VCaP (cell line): ENCODE measurements at regions not wholly inside any gene's neighbourhood (a gene's known extent, or its start where the extent isn't known, plus 50 kb on each side); places are given as distances from the start of the nearest gene placed in this dataset.

Experiments
- H3K27ac ChIP-seq: fragments of 450-650 bp; 2 replicates; pipeline ENCODE4 v1.5.1; 2017
- CTCF ChIP-seq: fragments of 450-650 bp; conservative IDR thresholded peaks from 2 replicates; pipeline ENCODE4 v1.5.1; 2017; ENCODE audit warnings: mild to moderate bottlenecking, moderate library complexity

DNA sequence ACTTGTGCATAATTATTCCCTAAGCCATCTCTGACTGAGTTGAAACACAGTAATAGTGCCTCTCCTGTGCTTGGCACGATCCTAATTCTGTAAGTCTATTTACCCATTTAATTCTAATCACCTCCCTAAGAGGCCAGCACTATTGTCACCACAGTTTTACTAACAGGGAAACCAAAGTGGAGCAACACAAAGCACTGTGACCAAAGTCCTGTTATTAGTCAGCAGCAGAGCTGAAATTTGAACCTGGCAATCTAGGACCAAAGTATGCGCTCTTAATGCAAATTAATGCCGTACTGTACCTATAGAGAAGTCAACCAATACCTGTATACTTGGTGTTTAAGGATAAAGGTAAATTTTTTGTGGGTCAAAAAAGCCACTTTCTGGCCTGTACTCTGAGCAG lies 77.1 kb upstream of the CNTLN start:
- no peak overlapping the region for H3K27ac ChIP-seq
- TF ChIP-seq CTCF: no peak

- no peak overlapping the region for H3K27ac ChIP-seq
- no peak for TF ChIP-seq CTCF
Measured at GRCh38 chr9:17052626-17053025, 82.2 kb upstream of the CNTLN start.

DNA sequence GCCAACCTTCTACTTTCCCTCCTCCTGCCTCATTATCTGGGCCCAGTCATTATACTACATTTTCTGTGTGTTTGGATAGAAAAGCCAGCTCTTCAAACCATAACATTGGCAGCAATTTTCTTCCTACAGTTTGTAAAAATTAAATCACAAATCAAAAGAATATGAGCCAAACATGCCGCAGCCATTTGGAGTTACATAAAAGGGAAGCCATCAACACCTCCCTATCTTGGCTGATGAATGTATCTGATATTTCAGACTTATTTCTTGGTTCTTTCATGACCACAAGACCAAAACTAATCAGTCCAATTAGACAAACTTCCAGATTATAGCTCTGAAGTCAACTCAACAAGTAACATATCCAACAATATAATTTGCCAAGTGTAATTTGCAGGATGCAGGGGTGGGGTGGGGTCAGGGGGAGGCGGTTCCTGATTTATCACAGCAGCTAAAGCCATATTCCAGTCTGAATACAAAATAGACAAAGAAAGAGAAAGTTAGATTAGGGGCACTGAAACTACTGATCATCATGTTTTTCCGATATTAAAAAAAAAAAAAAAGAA lies 89.4 kb upstream of the CNTLN start:
- H3K27ac ChIP-seq: no peak overlapping the region
- no peak for TF ChIP-seq CTCF

DNA sequence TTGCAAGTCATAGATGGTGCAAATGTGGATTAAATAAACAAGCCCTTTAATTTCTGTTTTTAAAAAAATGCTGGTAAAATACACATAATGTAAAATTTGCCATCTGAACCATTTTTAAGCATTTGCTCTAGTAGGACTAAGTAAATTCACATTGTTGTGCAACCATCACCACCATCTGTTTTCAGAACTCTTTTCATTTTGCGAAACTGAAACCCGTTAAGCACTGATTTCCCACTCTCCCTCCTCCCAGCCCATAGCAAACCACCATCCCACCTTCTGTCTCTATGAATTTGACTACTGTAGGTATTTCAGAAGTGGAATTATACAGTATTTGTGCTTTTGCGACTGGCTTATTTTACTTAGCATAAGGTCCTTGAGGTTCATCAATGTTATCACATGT lies 103.3 kb upstream of the CNTLN start:
- no peak for TF ChIP-seq CTCF
- H3K27ac ChIP-seq: no peak overlapping the region

- H3K27ac ChIP-seq: no peak overlapping the region
- TF ChIP-seq CTCF: no peak
Measured at GRCh38 chr9:17025281-17025680, 109.6 kb upstream of the CNTLN start.

- TF ChIP-seq CTCF: no peak
- no peak overlapping the region for H3K27ac ChIP-seq
Measured at GRCh38 chr9:17024129-17024528, 110.7 kb upstream of the CNTLN start.

DNA sequence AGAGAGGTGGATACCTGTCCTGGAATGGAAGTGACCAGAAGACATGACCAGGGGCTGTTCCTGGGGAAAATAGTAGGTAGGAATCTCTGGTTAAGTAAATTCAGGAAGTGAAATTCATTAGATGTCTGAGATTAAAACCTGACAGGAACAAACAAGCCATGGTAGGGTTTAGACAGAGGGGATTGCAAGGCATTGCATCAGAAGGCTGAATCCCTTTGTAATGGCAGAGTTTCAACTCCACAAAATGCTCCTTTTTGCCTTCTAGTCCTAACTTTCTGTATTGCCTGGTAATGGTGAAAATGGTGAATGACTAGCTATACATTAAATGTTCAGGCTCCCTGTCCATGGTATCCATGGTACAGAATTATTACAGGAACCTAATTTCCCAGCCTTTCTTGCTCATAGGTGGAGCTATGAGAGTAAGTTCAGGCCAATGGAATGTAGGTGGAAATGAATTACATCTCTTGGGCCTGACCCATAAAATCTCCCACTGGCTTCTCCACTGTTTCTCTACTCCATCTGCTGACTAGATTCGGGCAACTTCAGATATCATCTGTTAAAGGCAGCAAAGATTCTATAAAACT lies 113.4 kb upstream of the CNTLN start:
- no peak overlapping the region for H3K27ac ChIP-seq
- no peak for TF ChIP-seq CTCF
